Choroid plexus epithelial cell (primary cell): ENCODE measurements at regions not wholly inside any gene's neighbourhood (a gene's known extent, or its start where the extent isn't known, plus 50 kb on each side); places are given as distances from the start of the nearest gene placed in this dataset.
"Not testable (repeated sequence)": the region's sequence is repeated elsewhere in the genome, so short reads cannot be mapped to it uniquely, and the experiment has no call there.

Experiments used
- DNase-seq: peaks from one replicate; pipeline ENCODE4 v3.0.0-alpha.2; 2010; ENCODE audit warnings: low read depth
- H3K4me3 ChIP-seq: 2 replicates; pipeline ENCODE4 v1.5.1; 2011; ENCODE audit warnings: low read depth, mild to moderate bottlenecking, control low read depth, low read length, moderate library complexity
- CTCF ChIP-seq: conservative IDR thresholded peaks from 2 replicates; pipeline ENCODE4 v1.5.1; 2011; ENCODE audit warnings: low read depth, mild to moderate bottlenecking, control low read depth, inconsistent platforms, low read length, moderate library complexity

GRCh38 chr7:75511-75910 is 116.9 kb upstream of the FAM20C start:
- DNase-seq, H3K4me3 ChIP-seq: not testable (repeated sequence)

GRCh38 chr7:76202-76601 is 116.2 kb upstream of the FAM20C start:
- not testable (repeated sequence) for H3K4me3 ChIP-seq, DNase-seq

- not testable (repeated sequence) for H3K4me3 ChIP-seq, DNase-seq
Observed at GRCh38 chr7:76829-77395, 115.5 kb upstream of the FAM20C start.

- DNase-seq, H3K4me3 ChIP-seq: not testable (repeated sequence)
Observed at GRCh38 chr7:78862-79261, 113.5 kb upstream of the FAM20C start.

GRCh38 chr7:79400-80055 is 112.8 kb upstream of the FAM20C start:
- not testable (repeated sequence) for DNase-seq

GRCh38 chr7:80259-81067 is 111.9 kb upstream of the FAM20C start:
- DNase-seq, result no peak
- no peak for TF ChIP-seq CTCF
- no peak overlapping the region for H3K4me3 ChIP-seq

More at GRCh38 chr7:79400-80055, 112.8 kb upstream of the FAM20C start:
- H3K4me3 ChIP-seq, result not testable (repeated sequence)

GRCh38 chr7:81068-81925 is 111.1 kb upstream of the FAM20C start:
- no peak overlapping the region for H3K4me3 ChIP-seq
- TF ChIP-seq CTCF, result no peak
- no peak for DNase-seq

- TF ChIP-seq CTCF, result no peak
- no peak overlapping the region for H3K4me3 ChIP-seq
- DNase-seq, result no peak
Observed at GRCh38 chr7:81926-82756, 110.2 kb upstream of the FAM20C start.

- no peak for TF ChIP-seq CTCF
- DNase-seq, result no peak
- H3K4me3 ChIP-seq, result no peak overlapping the region
Observed at GRCh38 chr7:82757-83155, 109.6 kb upstream of the FAM20C start.
